Inferior parietal cortex (tissue), 1 donor: ENCODE measurements at regions not wholly inside any gene's neighbourhood (a gene's known extent, or its start where the extent isn't known, plus 50 kb on each side); places are given as distances from the start of the nearest gene placed in this dataset.
"Not testable (repeated sequence)": the region's sequence is repeated elsewhere in the genome, so short reads cannot be mapped to it uniquely, and the experiment has no call there.

Source experiments
- DNase-seq: peaks from one replicate; pipeline ENCODE4 v3.0.0-alpha.2; 2016; ENCODE audit errors: extremely low spot score

DNA sequence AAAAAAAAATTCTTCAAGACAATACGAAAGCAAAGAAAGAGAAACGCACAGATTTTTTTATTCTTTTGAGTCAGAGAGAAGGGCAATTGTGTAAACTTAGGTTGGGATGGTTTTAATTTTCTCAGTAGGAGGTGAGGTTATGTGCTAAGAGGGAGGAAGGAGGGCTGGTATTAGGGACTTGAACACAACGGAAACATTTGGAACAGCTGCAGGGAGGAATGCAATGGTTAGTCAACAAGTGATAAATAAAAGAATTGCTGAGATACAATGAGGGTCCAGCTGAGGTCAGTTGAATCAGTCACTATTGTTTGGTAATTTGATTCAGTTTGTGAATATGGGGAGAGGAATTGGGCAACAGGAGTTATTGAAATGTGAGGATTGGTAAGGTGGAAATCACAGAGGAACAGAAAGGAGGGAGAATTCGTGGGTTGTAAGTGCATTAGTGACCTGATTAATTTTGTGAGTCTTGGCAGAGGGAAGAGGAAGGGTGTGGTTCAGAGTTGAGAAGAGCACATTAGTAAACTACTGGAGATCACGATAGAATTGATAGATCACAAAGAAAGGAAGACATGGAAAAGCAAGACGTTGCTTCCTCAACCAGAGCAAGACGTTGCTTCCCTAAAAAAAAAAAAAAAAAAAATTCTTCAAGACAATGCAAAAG is 499.5 kb upstream of the SPRY2 start:
- no peak for DNase-seq

DNA sequence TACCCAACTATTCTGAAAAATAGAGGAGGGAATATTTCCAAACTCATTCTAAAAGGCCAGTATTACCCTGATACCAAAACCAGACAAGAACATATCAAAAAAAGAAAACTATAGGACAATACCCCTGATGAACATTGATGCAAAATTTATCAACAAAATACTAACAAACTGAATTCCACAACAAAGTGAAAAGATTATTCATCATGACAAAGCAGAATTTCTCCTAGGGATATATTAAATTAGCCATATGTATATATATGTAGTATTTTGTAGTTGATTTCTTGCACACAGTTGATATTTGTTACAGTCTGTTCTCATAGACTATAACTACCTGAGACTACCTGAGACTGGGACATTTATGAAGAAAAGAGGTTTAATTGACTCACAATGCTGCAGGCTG is 495.0 kb upstream of the SPRY2 start:
- DNase-seq, result no peak

DNA sequence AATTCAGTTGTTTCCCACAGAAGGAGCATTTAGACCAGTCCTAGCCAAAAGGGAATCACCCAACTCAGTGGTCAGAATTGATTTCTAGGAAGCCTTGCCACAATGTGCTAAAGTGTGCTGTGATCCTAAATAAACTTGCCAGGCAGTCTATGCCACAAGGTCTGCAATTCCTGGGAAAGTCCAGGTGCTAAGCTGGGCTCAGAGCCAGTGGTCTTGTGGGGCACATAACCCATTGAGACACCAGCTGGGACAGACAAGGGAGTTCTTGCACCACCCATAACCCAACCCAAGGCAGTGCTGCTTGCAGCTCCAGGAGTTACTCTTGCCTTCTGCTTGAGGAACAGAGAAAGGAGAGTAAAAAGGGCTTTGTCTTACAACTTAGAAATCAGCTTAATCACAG is 489.5 kb upstream of the SPRY2 start:
- no peak for DNase-seq

DNA sequence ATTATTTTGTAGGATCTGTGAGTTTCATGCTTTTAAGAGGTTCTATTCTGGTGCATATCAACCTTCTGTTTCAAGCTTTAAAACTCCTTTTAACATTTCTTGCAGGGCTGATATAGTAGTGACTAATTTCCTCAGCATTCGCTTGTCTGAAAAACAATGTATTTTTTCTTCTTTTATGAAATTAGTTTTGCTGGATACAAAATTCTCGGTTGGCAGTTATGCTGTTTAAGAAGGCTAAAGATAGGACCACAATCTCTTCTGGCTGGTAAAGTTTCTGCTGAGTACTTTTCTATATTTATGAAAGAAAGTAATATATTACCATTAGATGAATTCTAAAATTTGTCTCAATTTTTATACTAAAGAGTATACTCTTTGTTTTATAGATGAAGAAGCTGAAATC is 487.8 kb upstream of the SPRY2 start:
- no peak for DNase-seq

DNA sequence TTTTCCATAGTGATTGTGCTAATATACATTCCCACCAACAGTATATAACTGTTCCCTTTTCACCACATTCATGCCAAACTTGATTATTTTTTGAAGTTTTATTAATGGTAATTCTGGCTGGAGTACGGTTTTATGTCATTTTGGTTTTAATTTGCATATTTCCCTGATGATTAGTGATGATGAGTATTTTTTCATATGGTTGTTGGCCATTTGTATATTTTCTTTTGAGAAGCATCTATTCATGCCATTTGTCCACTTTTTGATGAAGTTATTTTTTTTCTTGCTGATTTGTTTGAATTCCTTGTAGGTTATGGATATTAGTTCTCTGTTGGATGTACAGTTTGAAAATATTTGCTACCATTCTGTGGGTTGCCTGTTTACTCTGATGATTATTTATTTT is 484.4 kb upstream of the SPRY2 start:
- no peak for DNase-seq

DNA sequence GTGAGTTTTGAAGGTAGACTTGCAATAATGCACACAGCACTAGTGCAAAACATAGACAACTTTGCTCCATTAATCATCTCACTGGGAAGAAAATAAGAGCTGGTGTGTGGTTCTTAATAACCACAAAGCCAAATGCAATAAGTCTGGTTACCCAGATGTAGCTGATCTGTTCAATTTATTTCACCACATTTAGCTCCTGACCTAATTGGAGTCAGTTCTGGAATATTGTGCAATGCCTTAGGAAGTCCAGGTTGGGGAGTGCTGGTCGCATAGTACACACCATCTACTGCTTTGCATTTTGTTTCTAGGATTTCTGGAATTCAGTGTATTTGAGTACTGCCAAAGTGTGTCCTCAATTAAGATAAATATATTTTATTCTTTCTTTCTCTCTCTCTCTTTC is 483.3 kb upstream of the SPRY2 start:
- DNase-seq, result no peak

DNA sequence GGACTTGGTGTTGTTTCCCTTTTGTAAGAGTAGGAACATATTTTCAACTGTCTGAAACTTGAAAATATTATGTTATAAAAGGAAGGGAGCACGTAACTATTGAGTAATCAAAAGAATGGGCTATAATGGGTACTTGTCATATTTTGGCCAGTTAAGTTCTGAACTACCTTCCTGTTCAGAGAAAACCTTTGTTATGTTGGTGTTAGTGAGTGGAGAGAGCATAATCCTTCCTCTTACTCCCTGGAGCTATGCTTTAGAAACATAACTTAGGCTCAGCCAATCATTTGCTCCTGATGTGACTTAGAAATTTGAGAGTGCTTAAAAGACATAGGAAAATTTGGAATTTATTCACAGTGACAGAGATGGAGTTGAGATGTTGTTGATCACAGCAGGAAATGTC is 482.5 kb upstream of the SPRY2 start:
- DNase-seq, result no peak

DNA sequence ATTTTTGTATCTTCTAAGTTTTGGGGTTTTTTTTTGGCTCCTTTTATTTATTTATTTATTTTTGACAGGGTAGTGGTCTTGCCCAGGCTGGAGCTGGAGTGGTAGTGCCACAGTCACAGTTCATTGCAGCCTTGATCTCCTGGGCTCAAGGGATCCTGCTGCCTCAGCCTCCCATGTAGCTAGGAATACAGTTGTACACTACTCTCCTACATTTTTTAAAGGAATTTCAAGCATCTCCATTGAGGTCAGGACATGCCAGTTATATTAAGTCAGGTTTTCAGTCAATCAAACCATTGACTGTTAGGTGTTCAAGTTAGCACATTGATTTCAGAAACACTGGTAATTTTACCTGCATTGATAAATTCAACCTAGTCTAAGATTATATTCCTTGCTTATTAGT is 480.5 kb upstream of the SPRY2 start:
- DNase-seq, result no peak

DNA sequence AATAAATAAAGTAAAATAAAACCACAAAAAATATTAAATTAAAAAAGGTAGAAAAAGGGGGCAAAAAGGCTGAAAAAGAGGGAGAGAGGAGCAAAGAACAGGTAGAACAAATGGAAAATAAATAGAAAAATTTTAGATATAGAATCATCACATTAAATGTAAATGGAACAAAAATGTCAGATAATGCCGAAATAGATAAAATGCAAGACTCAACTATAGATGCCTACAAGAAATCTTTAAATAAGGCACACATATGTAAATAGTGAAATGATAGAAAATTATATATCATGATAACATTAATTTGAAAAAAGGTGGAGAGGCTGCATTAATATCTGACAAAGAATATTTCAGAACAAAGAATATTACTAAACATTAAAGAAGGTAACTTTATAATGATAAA is 477.1 kb upstream of the SPRY2 start:
- DNase-seq, result no peak

DNA sequence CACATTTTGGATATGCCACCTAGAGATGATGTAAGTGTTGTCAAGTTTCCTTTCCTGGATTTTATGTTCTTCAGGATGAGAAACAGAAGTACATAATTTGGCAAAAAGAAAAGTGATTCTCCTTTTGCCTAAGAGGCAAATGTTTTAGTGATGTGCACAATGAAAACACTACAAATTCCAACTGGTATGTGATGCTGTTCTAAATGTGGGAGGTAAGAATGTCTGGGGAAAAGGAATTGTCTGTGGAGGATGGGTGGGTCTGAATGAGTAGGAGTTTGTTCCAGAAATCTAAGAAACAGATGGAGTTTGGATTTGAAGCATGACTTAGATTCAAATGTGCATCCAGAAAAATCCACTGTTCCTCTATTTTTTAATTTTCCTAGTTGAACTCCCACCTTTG is 473.6 kb upstream of the SPRY2 start:
- peak; percentile 49 for DNase-seq

DNA sequence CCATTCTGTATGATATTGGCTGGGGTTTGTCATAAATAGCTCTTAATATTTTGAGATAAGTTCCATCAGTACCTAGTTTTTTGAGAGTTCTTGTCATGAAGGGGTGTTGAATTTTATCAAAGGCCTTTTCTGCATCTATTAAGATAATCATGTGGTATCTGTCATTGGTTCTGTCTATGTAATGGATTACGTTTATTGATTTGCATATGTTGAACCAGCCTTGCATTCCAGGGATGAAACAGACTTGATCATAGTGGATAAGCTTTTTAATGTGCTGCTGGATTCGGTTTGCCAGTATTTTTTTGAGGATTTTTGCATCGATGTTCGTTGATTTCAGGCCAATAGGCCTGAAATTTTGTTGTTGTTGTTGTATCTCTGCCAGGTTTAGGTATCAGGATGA is 469.4 kb upstream of the SPRY2 start:
- DNase-seq, result not testable (repeated sequence)

DNA sequence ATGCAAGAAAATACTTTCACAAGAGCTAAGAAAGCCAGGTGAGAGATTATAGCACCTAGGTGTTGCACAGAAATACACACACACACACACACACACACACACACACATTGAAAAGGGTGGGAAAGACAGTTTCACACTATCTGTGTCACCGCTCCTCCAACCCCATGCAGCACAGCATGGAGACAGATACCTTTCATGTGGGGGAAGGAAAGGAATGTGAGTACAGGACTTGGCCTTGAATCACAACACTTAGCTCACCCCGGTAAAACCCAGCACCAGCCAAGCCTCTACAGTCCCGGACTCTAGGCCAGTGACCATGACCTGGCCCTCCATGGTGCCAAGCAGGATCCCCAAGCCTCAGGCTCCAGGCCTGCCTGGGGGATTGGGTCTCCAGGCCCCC is 462.0 kb upstream of the SPRY2 start:
- no peak for DNase-seq

DNA sequence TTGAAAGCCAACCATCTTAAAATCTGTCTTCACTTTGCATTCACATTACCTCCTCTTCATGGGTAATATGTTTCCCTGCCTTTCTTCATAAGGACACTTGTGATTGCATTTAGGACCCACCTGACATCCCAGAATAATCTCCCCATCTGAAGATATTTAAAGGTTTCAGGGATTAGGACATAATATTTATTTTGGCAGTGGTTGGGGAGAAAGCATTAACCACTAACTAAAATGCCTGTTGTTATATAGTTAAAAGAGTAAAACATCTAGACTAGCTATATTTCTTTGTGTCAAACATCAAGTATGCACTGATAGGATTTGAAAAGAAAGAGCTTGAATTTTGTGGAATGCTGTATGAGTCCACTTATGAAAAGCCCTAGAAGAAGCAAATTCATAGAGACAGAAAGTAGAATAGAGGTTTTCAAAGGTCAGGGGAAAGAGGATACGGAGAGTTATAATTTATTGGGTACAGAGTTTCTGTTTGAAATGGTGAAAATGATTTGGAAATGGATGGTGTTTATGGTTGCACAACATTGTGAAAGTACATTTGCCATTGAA is 457.7 kb upstream of the SPRY2 start:
- no peak for DNase-seq

DNA sequence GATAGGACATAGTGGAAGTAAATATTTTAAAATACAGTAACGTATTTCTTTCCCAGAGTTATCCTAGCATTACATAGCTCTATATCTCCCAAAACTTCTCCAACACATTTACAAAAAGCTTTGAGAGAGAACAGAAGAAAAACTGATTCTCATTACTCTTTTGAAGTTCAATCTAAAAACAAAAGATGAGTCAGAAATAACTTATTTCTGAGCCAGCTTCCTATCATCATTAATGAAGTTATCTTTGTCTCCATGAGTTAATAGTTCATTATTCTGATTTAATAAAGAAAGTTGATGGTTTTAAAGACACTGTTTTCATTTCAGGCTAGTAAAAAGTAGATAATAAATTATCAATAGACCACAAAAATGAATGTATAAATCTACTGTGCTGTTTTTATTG is 446.7 kb upstream of the SPRY2 start:
- DNase-seq, result no peak

DNA sequence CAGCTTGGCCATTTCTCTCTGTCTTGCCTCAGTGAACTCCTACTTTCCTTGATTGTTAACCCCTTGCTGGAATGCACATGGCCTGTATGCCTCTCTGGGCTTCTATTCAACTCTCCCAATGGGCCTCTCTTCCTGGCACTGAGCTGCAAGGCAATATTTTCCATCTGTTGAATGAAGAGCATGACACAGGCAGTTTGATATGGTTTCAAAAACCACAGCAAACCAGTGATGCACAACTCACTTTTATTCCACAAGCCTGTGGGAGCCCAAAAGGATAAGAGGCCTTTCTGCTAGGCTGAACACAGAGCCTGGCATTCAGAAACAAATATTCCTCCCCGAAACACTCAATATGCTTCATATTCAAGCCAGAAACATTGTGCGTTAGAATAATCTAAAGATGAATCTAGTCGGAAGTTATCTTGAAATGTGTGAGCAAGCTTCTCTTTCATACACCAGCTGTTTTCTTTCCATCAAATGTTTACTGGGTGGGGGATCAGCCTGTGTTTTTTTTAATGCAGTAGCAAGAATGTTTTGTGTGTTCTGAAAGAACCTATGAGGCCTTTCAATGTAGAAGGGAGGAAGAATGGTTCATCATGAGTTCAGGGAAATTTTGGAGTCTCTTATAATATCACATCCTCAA is 443.1 kb upstream of the SPRY2 start:
- no peak for DNase-seq

DNA sequence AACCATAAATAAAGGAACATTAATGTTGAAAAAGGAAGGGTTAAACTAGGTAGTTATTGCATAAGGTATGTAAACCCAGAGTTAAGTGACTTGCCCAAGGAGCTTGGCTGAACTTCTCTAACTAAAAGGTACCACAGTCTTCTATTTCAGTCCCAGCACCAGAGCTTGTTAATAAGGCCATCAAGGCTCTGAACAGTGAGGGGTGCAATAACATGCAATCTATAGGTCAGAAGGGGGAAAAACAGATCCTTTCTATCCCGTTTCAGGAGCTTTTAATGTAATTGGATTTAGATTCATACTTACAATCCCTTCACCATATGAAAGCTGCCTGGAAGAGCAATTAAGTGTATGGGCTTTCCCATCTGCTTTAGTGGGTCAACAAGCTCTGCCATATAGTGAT is 441.5 kb upstream of the SPRY2 start:
- DNase-seq, result no peak

DNA sequence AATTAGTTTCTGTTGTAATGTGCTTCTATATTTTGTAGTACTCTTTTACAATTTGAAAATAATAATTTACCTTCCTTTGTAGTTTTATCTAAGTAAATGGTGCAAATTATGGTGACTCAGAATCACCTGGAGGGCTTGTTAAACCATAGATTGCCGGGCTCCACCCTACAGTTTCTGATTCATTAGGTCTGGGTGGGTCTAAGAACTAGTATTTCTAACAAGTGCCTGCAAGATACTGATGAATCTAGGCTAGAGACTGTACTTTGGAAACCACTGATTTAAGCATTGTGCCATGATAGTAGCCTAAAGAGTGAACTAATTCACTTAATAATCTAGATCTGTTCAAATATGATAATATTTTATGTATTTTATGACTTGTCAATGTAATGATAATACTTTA is 437.4 kb upstream of the SPRY2 start:
- DNase-seq, result no peak

DNA sequence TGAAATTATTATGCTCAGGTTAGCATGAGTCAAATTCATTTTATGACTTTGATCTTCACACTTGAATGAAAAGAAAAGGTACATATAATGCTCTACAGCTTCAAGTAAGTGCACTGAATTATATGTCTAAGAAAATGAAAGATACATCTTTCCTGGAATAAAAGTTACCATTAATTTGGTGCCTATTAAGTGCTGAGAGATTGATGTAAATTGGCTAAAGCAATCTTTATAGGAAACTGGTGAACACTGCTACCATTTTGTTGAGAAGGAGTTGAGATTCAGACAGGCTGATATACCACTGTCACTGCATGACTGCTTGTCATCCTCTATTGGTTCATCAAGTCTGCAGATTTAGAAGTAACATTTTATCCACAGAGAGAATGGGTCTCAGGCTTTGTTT is 416.8 kb upstream of the SPRY2 start:
- DNase-seq, result no peak

DNA sequence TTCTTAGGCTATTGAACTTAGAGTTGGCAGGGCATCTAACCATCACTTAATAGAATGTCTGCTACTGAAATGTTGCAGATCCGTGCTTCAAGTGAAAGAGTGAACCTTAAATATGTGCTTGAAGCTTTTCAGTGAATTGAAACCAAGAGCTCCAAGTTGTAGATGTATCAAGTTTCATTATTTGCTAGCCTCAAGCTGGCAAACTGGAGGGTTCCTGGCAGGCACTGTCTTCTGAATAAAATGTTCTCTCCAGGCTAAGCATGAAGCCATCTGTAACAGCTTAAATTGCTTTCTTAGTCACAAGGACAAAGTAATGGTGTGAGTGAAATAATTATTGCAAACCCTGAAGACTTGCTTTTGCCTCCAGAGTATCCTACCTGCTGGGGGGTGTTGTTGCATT is 415.0 kb upstream of the SPRY2 start:
- DNase-seq, result peak; percentile 53

DNA sequence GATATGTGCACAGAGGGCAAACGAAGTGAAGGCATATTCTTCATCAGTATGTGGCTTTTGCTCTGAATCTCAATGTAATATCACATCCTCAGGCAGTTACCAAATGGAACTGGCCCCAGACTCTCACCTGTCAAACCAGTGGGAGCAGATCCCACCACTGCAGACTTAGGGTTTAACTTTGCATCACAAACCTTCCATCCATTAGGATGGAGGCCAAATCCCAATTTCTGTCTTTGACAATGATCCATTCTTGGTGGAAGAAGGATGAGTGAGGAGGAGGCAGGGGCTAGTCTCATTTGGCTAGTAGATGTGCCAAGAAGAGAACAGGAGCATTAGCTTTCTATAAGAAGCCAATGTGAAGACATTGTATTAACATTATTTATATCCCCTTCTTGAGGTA is 413.5 kb upstream of the SPRY2 start:
- DNase-seq, result no peak

DNA sequence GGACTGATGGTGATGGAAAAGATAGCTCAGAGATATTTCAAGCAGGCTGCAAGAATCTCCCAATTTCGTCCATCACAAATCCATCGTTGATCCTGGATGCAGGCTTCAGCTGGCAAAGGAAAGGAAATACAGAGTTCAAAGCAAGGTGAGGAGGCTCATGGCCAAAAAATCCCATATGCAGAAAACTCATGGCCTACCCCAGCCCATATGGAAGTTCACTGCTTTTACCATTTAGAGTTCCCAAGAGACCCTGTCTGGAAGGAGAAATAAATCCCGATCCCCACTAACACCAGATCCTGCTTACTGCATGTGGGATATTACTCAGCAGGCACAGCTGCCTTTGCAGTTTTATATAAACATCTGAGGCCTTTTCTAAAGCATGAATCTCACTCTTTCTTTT is 412.9 kb upstream of the SPRY2 start:
- peak; percentile 21 for DNase-seq

DNA sequence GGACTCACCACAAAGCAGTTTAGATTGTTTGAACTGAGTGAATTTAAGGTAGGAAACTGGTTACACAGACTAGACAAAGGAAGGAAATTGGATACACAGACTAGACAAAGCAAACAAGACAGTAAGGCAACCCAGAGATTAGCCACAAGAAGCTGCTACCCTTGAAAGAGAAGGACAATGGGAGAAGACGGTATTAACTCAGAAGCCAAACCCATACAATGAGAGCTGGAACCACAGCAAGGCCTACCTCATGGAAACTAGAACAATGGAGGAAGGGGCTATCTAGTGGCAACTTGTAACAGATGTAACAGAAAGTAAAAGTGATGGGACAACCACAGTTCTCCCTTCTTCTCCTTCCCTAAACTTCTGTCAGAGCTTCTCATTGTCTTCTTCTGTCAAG is 410.9 kb upstream of the SPRY2 start:
- DNase-seq, result no peak

DNA sequence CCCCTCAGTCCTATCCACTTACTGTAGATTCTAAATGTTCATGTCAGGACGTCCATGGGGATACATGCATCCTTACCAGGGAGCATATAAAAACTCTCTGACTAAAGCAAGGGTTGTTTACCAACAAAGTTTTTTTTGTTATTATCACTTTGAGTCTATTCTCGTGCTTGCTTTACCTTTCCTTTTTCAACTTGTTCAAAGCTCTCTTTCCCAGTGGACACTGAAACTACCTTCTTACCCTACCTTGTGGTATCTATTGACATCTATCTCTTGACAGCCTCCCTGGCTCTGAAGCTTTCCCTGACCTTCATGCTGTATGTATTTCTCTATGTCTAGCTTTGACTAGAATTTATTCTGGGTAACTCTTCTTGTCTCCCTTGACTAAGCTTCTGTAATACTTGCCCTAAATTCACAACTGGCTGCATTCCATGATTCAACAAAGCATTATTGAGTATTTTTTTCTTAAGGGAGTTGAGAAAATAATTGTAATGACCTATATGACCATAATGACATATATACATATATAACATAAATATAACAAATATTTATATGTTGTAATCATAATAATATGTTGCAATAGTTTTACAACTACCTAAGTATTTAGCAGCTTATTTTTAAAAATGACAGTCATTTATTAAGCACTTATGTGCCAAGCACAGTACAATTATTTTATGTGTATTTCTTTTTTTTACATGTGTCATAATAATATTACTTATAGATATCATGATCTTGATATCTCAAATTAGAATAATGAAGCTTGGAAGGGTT is 403.4 kb upstream of the SPRY2 start:
- no peak for DNase-seq
